ENCODE measurements at regions not wholly inside any gene's neighbourhood (a gene's known extent, or its start where the extent isn't known, plus 50 kb on each side); places are given as distances from the start of the nearest gene placed in this dataset.
"Not testable (repeated sequence)": the region's sequence is repeated elsewhere in the genome, so short reads cannot be mapped to it uniquely, and the experiment has no call there.

DNA sequence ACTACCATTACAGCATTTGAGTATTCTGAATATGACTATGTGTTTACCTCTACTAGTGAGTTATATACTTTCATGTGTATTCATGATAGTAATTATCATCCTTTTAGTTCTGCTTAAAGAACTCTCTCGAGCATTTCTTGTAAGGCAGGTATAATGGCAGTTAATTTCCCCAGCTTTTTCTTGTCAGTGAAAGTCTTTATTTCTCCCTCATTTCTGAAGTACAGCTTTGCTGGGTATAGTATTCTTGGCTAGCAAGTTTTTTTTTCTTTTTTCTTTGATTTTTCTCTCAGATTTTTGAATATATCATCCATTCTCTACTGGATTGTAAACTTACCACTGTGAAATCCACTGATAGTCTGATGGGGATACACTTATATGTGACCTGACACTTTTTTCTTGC is 165.9 kb upstream of the ARHGAP5 start:
- DNase-seq (ENCODE audit: low read depth, low spot score), result no peak

- no peak for DNase-seq (ENCODE audit: low read depth, low spot score)
Observed at GRCh38 chr14:31913370-31913769, 163.7 kb upstream of the ARHGAP5 start.

DNA sequence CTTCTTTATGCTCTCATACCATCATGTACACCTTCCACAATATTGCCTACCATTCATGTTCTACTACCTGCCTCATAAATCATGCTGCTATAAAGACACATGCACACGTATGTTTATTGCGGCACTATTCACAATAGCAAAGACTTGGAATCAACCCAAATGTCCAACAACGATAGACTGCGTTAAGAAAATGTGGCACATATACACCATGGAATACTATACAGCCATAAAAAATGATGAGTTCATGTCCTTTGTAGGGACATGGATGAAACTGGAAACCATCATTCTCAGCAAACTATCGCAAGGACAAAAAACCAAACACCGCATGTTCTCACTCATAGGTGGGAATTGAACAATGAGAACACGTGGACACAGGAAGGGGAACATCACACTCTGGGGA is 158.8 kb upstream of the ARHGAP5 start:
- DNase-seq (ENCODE audit: low read depth, low spot score), result not testable (repeated sequence)

GRCh38 chr14:31920001-31920400 is 157.1 kb upstream of the ARHGAP5 start:
- no peak for DNase-seq (ENCODE audit: low read depth, low spot score)

- DNase-seq (ENCODE audit: low read depth, low spot score), result no peak
Observed at GRCh38 chr14:31920989-31921650, 156.0 kb upstream of the ARHGAP5 start.

DNA sequence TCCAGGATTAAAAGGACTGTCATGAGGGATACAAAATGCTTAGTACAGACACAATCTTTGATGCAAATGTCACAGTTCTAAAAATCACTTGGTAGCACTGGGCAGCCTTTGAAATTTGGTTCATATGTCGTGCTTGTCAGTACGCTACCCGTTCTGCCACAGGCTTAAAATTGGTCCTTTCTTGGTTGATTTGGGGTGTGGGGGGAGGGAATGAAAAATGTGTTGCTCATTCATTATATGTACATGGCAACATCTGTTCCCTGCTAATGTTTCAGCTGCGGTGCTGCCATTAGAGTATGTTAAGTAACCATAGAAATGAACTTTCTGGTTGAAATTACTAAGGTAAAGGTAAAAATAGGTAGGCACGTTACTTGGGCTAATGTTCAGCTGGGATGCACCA is 155.4 kb upstream of the ARHGAP5 start:
- DNase-seq (ENCODE audit: low read depth, low spot score), result no peak

DNA sequence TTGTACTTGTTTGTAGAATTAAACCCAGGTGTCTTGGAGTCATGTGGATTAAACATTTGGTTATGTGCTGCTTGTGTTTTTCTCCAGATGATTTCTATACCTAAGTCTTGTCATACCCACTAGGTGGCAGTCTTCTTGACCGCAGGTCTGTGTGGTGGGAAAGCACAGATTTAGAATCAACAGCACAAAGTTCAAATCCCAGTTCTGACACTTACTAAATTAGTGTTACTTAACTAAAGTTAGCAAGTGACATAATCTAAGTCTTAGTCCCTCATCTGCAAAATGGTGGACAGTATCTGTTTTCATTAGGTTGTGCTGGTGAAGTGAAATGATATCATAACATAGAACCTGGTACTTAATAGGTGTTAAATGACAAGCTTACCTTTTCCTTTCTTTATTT is 151.0 kb upstream of the ARHGAP5 start:
- DNase-seq (ENCODE audit: low read depth, low spot score), result no peak

DNA sequence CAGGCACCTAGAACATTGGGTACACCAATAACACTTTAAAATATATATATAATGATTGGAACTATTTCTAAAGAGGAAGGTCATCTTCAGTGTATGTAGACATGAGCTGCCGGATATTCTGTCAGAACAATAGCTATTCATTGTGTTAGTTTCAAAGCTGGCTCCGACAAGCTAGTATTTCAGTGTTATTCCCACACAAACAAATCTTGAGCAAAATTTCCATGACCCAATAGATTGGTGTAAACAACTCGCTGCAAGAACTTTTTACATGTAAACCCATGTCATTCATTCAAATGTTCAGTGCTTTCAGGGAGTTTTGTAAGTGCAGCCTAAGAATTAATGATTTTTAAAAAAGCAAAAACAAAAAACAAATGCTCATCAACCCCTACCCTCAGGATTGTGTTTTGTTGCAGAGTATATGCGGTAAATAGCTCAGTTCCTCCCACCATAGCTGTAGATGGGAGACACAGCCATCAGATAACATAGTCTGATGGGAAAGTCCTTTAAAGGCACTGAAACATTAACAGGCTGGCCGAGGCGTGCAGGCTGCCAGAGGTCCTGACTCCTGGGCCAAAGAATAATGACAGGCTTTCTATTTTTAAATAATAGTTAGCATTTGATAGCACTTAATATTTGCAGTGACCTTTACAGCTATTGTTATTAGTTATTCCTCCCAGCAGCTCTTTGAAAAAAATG is 150.3 kb upstream of the ARHGAP5 start:
- DNase-seq (ENCODE audit: low read depth, low spot score), result no peak

DNA sequence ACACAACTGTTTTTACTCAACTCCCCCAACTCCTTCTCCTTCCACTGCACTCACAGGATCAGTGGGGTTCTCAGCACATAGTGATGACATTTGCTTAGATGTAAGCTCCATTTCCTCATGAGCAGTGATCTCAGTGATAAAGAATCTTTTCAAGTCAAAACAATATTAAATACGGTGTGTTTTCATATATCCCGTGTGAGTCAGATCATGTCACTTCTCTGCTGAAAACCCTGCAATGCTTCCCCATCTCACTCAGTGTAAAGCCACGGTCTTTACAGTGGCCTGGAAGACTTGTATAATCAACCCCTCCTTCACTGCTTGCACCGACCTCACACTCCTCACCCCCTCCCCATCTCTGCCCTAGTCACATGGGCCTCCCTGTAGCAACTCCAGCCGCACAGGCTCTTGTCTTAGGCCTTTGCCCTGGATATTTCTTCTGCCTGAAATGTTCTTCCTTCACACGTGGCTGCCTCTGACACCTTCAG is 149.7 kb upstream of the ARHGAP5 start:
- no peak for DNase-seq (ENCODE audit: low read depth, low spot score)

DNA sequence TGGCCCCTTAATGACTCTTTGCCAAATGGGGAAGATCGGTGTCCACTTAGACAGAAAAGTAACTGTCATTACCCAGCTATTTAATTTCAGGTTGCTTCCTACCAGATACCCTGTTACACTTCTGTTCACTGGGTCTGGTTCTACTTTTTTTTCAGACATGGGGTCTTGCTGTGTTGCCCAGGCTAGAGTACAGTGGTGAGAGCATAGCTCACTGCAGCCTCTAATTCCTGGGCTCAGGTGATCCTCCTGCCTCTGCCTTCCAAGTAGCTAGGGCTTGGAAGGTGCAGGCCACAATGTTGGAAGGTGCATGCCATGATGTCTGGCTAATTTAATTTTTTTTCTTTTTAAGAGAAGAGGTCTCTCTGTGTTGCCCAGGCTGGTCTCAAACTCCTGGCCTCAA is 147.0 kb upstream of the ARHGAP5 start:
- no peak for DNase-seq (ENCODE audit: low read depth, low spot score)

DNA sequence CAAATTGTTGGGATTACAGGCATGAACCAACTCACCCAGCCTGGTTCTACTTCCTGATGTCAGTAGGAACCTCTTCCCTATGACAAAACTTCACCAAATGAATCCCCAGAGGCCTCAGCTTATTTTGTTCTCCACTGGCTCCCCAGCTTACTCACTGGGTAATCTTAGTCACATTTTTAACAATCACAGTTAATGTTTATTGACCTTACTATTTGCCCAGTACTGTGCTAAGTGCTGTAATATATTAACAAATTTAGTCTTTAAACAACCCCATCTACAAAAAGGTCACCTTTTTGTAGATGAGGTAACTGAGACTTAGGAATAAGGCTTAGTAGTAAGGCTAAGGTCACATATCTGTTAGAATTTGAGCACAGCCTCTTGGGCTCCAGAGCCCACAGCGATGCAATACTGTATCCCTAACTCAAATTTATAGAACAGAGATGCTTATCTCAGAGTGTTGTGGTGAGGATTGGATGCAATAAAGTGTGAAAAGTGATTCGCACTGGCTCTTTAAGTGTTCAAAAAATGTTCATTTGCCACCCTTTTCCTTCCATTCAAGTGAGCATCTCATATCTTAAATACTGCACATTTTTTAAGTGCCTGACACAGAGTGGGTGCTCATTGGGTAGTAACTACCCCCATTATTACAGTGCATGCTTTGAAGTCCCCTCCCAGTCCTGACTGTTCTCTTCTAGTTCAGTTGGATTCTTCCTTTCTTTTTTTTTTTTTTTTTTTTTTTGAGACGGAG is 146.4 kb upstream of the ARHGAP5 start:
- DNase-seq (ENCODE audit: low read depth, low spot score), result no peak

DNA sequence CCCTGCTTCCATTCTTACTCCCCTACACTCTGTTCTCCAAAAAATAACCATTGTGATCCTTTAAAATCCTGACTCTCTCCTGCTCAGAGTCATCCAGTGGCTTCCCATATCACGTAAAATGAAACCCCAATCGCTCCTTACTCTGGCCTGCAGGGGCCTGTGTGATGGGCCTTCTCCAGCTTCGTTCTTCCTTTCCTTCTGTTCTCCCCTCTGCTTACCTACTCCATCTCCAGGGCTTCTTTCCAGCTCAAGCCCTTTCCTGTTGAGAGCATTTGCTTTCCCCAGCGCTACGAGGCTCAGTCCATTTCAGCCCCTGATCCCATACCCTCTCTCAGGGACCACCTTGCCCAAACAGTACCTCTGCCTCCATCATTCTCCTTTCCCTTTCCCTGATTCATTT is 144.4 kb upstream of the ARHGAP5 start:
- no peak for DNase-seq (ENCODE audit: low read depth, low spot score)

GRCh38 chr14:31933716-31934115 is 143.4 kb upstream of the ARHGAP5 start:
- DNase-seq (ENCODE audit: low read depth, low spot score), result no peak

DNA sequence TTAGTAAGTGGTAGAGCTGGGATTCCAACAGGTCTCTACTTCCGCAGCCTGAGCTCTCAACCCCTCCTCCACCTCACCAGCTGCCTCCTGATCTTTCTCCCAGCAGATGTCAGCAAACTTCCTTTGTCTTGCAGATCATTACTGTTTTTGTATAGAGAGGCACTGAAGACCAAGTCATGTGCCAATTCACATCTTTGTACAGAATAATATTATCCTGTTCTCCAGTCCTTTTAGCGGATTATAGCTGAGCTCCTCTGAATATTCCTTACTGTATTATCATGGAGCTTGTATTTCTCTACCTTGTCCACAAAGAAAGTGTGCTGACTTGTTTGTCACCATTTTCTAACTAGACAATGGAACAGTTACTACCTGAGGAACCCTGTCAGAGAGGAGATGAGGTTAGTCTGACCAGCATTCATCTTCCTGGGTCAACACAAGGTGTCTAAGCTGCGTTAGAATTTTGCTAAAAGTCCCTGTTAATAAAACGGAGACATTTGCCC is 142.3 kb upstream of the ARHGAP5 start:
- no peak for DNase-seq (ENCODE audit: low read depth, low spot score)

GRCh38 chr14:31935391-31935790 is 141.7 kb upstream of the ARHGAP5 start:
- DNase-seq (ENCODE audit: low read depth, low spot score), result no peak

DNA sequence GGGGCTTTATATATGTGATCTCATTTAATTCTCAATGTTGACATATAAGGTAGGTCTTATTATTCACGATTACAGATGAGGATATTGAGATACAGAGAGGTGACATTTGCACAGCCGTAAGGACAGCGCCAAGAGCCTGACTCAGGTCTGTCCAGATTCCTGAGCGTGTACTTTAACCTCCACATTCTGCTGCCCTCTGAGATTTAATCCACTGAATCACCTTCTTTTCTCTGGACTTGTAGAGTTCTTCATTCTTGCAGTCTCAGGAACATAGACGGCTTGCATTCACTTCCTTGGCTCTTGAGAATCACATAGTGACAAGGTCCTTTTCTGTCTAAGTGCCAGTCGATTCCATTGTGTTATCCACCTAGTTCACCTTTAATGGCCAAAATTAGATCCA is 141.0 kb upstream of the ARHGAP5 start:
- no peak for DNase-seq (ENCODE audit: low read depth, low spot score)

- DNase-seq (ENCODE audit: low read depth, low spot score), result peak; percentile 36
Observed at GRCh38 chr14:31937730-31938346, 139.3 kb upstream of the ARHGAP5 start.

DNA sequence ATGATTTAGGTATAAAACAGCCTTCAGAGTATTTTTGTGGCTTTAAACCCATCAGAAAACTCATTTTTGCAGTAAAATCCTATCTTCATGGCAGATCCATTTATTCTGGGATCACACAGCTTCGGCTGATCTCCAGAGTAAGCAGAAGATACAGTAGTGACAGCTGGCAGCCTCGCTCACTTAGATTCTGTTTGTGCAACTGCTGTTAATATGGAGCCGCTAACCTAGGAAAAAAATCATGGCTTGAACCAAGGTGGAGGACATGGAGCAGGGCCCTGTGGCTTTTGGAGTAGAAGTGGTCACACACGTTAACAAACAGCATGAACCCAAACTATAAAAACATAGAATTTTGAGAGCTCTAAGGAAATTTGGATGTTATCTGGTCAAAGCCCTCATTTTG is 137.2 kb upstream of the ARHGAP5 start:
- no peak for DNase-seq (ENCODE audit: low read depth, low spot score)

DNA sequence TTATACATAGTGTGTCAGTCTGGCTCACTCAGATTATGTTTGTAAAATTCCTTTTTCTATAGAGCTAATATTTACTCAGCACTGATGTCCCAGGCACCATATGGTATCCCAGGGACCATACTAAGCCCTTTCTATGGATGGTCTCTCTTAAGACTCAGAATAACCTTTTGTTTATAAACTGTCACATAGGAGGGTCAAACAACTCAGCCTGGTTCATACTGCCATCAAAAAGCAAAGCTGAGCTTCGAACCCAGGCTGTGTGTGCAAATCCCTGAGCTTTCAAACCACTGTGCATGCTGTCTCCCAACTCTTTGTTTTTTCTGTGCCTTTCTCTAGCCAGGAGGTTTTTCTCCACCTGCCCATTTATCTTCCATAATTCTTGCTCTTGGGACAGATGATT is 135.6 kb upstream of the ARHGAP5 start:
- no peak for DNase-seq (ENCODE audit: low read depth, low spot score)

- no peak for DNase-seq (ENCODE audit: low read depth, low spot score)
Observed at GRCh38 chr14:31942166-31942841, 134.8 kb upstream of the ARHGAP5 start.

DNA sequence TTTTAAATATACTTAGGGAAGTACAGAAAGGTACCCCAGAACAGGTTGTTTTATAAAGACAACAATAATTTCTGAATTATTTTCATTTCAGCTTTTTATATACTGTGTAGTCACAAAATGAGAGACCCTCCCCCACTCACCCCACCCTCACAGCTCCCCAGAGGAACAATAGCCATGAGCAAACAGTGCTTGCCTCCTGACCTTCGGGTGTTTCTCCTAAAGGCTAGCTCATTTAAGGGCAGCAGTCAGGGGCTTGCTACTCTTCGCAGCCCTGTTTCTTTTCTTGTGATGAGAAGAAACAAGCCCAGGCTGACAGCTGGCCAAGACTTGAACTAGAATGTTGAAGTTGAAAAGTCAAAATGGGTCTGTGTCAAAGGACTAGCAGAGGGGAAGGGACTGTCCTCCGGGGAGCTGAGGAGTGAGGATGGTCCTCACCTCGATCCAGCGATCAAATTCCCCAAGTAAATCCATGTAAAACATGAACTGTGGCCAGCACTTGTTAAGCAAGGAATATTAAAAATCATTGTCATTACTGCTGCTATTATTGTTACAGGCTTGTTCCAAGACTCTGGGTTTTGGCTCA is 133.8 kb upstream of the ARHGAP5 start:
- DNase-seq (ENCODE audit: low read depth, low spot score), result no peak
